Stomach (tissue), 4 donors: ENCODE measurements at regions not wholly inside any gene's neighbourhood (a gene's known extent, or its start where the extent isn't known, plus 50 kb on each side); places are given as distances from the start of the nearest gene placed in this dataset.

Source experiments
- POLR2A ChIP-seq, 4 donors: fragments of 450-650 bp; IDR thresholded peaks; one replicate each; pipeline ENCODE4 v1.6.1; 2016; ENCODE audit warnings: antibody characterized with exemption in 4 of 4, control low read depth in 2 of 4, mild to moderate bottlenecking in 1 of 4, moderate library complexity in 1 of 4
- POLR2AphosphoS5 ChIP-seq, 3 donors: sonication (generic); formaldehyde crosslinking; IDR thresholded peaks; one replicate each; pipeline ENCODE4 v1.6.1; 2016; ENCODE audit warnings: antibody characterized with exemption in 3 of 3
- TF ChIP-seq, protein P1 (sequence below), 7 experiments: fragments of 450-650 bp in 4 of 7; fragments of 200-600 bp in 3 of 7; sonication (generic) in 3 of 7; IDR thresholded peaks; one replicate each; pipeline ENCODE4 v1.5.1; 2016 to 2019; ENCODE audit warnings: antibody characterized with exemption in 7 of 7, control low read depth in 2 of 7, mild to moderate bottlenecking in 1 of 7

DNA sequence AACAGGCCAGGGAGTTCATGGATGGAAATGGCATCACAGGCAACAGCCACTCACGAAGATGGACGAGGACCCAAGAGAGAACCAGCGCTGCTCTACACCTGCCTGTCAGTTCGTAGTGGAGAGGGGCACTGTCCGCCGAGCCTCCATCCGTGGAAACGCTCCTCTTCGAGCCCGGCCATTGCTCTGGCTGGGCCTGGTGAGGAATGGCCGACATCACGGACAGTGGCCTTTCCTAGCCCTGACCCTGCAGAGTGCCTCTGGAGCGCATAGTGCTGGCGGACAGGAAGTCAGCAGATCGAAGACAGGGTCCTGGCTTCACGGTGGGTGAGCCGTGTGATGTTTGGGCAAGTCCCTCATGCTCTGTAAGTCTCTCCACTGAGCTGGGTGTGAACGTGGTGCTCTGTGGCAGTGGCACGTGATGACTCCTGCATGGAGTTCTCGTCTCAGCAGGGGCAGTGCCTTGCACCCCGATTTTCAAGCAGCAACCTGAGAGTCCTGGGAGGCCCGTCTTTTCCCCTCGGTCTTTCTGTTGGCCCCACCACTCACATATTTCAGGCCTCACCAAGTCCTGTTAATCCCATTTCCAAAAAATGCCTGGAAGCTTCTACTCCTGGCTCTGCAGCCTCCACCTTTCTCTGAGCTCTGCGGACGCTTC is 214.4 kb downstream of the ERMARD start:
- TF ChIP-seq, protein P1, sequence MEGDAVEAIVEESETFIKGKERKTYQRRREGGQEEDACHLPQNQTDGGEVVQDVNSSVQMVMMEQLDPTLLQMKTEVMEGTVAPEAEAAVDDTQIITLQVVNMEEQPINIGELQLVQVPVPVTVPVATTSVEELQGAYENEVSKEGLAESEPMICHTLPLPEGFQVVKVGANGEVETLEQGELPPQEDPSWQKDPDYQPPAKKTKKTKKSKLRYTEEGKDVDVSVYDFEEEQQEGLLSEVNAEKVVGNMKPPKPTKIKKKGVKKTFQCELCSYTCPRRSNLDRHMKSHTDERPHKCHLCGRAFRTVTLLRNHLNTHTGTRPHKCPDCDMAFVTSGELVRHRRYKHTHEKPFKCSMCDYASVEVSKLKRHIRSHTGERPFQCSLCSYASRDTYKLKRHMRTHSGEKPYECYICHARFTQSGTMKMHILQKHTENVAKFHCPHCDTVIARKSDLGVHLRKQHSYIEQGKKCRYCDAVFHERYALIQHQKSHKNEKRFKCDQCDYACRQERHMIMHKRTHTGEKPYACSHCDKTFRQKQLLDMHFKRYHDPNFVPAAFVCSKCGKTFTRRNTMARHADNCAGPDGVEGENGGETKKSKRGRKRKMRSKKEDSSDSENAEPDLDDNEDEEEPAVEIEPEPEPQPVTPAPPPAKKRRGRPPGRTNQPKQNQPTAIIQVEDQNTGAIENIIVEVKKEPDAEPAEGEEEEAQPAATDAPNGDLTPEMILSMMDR (IDR thresholded peaks at IDR 0.05), result no peak
- TF ChIP-seq POLR2AphosphoS5 (IDR thresholded peaks at IDR 0.05) (no peak), POLR2A (IDR thresholded peaks at IDR 0.05) (no peak)
